Hepatocyte (in vitro differentiated cells): ENCODE measurements at regions not wholly inside any gene's neighbourhood (a gene's known extent, or its start where the extent isn't known, plus 50 kb on each side); places are given as distances from the start of the nearest gene placed in this dataset.

Experiments used
- CTCF ChIP-seq: fragments of 200-600 bp; sonication (generic); IDR thresholded peaks from 2 replicates; pipeline ENCODE4 v1.5.1; 2016; ENCODE audit warnings: antibody characterized with exemption, mild to moderate bottlenecking; ENCODE audit not compliant: poor library complexity
- EZH2 ChIP-seq: fragments of 200-600 bp; sonication (generic); IDR thresholded peaks from 2 replicates; pipeline ENCODE4 v1.6.1; 2016; ENCODE audit warnings: antibody characterized with exemption, mild to moderate bottlenecking, borderline replicate concordance

GRCh38 chr5:2901511-2901910 is 150.0 kb upstream of the IRX2 start:
- TF ChIP-seq EZH2 = no peak
- TF ChIP-seq CTCF = no peak
